ENCODE measurements at regions not wholly inside any gene's neighbourhood (a gene's known extent, or its start where the extent isn't known, plus 50 kb on each side); places are given as distances from the start of the nearest gene placed in this dataset.
"Not testable (repeated sequence)": the region's sequence is repeated elsewhere in the genome, so short reads cannot be mapped to it uniquely, and the experiment has no call there.

GRCh38 chr6:128738112-128738511, 144.8 kb upstream of the LAMA2 start:
- DNase-seq (ENCODE audit: low spot score), result no peak

- no peak for DNase-seq (ENCODE audit: low spot score)
Observed at GRCh38 chr6:128736780-128737179, 146.2 kb upstream of the LAMA2 start.

- DNase-seq (ENCODE audit: low spot score), result peak; percentile 60
Observed at GRCh38 chr6:128731249-128732165, 151.4 kb upstream of the LAMA2 start.

DNA sequence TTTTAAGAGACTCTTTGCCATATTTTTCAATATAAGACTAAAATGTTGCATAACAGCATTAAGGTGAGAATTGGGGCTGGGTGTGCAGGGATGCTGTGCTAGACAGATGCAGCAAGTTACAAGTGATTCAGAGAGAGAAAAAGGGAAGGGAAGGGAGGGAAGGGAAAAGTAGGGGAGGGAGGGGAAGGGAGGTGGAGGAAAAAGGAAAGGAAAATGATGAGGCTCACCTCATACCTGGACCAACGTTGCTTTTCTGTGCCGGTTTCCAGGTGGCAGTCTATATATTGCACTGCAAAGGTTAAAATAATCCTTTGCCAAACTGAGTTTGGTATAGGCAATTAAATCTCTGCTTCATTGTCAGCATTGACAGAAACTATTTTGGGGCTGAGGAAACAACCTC, 155.4 kb upstream of the LAMA2 start:
- no peak for DNase-seq (ENCODE audit: low spot score)

- DNase-seq (ENCODE audit: low spot score), result peak; percentile 43
Observed at GRCh38 chr6:128725271-128726233, 157.4 kb upstream of the LAMA2 start.

- DNase-seq (ENCODE audit: low spot score), result no peak
Observed at GRCh38 chr6:128724738-128725137, 158.2 kb upstream of the LAMA2 start.

DNA sequence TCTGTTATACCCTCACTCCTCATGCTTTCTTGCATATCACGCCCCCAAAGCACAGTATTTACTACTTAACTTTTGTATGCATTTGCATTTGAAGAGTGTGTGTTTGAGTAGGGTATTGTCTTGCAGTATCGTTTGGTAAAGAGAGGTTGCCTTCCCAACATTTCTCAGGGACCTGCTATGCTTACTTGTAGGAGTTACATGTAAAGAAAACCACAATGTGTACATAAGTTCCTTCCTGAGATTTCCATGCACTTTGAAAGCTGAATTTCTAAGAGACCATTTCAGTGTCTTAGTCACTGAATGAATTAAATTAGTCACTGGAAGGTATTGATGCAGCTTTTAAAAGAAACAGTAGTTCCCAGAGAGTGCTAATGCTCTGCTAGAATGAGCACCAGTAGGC, 159.3 kb upstream of the LAMA2 start:
- no peak for DNase-seq (ENCODE audit: low spot score)

DNA sequence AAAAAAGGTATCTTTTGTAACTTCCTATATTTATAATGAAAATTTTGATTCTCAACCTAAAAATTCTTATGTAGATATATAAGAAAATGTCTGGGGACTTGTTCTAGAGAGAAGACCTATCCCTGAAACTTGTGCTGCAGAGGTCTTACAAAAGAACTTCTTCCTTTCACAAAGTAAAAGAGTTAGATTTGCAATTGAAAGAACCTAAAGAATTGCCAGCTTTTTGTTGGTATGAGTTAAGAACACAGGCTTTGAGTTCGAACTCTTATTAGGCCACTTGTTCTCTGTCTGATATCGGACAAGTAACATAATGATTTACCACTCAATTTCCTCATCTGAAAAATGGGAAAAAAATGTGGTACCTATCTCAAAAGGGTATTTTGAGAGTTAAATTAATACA, 162.0 kb upstream of the LAMA2 start:
- DNase-seq (ENCODE audit: low spot score), result no peak

GRCh38 chr6:128719786-128720185, 163.2 kb upstream of the LAMA2 start:
- no peak for DNase-seq (ENCODE audit: low spot score)

DNA sequence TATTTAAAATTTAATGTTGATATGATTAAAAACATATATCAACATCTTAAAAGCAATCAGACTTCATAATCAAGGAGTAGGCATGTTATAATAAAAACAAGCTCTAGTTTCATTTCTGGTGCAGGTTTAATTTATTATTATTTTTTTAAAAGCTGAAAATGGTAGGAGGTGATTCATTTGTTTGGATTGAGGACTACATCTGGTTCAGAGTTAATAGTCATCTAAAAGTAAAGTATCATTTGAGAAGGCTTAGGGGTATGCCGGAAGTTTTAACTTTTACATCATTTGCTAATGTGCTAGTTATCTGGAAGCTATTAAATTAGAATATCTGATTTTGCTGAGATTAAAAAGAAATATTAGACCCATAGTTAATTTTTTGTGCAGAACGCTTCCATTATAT, 169.5 kb upstream of the LAMA2 start:
- DNase-seq (ENCODE audit: low spot score), result peak; percentile 48

DNA sequence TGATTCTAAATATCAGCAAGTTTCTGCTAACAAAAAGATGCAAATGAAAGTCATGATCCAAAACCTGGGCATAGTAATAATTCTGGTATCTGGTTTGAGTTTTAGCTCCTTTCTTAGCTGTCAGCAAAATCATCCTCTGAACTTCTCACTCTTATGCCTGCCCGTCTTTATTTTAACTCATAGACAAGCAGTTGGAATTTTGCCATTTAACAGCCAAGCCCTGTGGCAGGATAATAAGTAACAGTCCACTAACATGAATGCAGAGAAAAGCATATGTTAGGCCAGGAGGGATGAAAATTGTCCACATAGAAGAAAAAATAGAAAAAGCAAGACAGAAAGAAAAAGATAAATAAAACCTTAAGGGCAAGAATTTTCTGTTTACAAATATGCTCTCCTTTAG, 170.0 kb upstream of the LAMA2 start:
- DNase-seq (ENCODE audit: low spot score), result no peak

DNA sequence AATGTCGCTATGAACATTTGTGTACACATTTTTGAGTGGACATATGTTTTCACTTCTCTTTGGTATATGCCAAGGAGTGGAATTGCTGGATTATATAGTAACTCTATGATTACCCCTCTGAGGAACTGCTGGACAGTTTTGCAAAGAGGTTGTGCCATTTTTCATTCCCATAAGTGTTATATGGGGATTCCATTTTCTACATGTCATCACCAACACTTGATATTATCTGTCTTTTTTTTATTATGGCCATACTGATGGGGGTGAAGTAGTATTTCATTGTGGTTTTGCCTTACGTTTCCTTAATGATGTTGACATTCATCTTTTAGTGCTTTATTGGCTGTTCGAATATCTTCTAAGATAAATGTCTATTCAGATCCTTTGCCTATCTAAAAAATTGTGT, 171.8 kb upstream of the LAMA2 start:
- DNase-seq (ENCODE audit: low spot score), result no peak

- peak; percentile 13 for DNase-seq (ENCODE audit: low spot score)
Observed at GRCh38 chr6:128710315-128710714, 172.6 kb upstream of the LAMA2 start.

GRCh38 chr6:128704601-128705000, 178.3 kb upstream of the LAMA2 start:
- no peak for DNase-seq (ENCODE audit: low spot score)

GRCh38 chr6:128703794-128704193, 179.1 kb upstream of the LAMA2 start:
- DNase-seq (ENCODE audit: low spot score), result not testable (repeated sequence)

DNA sequence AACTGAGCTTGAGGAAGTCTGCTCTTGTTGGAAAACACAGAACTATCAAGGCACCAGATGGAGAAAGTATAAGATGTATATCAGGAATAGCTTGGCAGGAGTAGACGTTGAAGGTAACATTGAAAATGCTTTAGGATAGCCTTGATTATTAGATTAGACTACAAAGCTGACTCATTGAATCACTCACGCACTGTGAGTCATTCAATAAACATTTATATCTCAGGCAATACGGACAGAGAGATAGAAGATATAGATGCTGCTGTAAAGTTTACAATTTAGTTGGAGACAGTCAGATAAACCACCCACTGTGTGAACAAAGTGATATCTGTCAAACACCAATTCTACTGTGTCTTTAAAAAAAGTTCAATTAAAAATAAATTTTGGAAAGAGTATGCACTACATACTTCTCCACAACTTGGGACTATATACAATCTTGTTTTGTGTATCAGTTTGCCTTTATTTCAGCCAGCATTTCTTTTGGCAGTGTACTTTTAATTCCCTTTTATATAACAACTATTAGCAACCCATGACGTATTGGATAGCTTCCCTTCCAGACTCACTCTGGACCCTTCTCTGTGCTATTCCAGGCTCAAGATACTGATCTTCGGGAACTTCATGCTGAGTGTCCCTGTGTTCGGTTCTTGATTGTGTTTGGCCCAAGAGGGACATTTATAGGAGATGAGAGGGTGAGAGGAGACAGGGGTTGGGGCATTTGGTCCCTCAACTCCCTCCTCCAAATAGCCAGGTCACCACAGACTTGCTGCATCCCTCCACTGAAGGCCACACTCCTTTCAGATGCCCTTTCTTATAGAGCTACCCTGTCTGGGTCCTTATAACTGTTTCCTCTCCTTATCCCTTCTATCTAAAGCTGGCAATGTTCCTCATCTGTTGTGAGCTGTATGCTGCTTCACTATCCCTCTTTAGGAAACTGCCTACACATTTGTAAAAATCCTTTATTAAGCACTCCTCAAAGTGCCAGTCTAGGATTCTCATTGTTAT, 176.6 kb upstream of the PTPRK start:
- peak; percentile 52 for DNase-seq (ENCODE audit: low spot score)

- no peak for DNase-seq (ENCODE audit: low spot score)
Observed at GRCh38 chr6:128694303-128695009, 174.1 kb upstream of the PTPRK start.

DNA sequence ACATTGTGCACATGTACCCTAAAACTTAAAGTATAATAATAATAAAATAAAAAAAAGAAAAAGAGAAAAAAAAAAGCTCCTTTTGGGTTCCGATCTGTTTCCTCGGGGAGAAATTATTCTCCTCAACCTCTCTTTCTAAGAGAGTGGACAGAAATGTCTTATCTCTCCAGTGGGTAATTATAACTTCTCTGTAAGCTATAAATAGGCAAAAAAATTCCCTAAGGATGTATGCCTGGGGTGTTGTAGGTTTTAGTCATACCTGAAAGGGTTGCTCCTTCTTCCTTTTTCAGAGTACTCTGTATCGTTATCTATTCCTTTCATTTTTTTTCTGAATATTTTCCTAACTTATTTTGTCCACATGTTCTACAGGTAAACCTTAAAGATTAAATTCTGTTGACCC, 169.7 kb upstream of the PTPRK start:
- no peak for DNase-seq (ENCODE audit: low spot score)

- DNase-seq (ENCODE audit: low spot score), result no peak
Observed at GRCh38 chr6:128686084-128686483, 165.7 kb upstream of the PTPRK start.

GRCh38 chr6:128676456-128676855, 156.1 kb upstream of the PTPRK start:
- no peak for DNase-seq (ENCODE audit: low spot score)

GRCh38 chr6:128672023-128672422, 151.6 kb upstream of the PTPRK start:
- DNase-seq (ENCODE audit: low spot score), result no peak

Measured in AG08395 (cell line).